GM21390 (cell line): ENCODE measurements at regions not wholly inside any gene's neighbourhood (a gene's known extent, or its start where the extent isn't known, plus 50 kb on each side); places are given as distances from the start of the nearest gene placed in this dataset.

Source experiments
- ATAC-seq: cut with Tn5 transposase; IDR thresholded peaks from one replicate; pipeline ENCODE4 v1.9.1; 2021; ENCODE audit not compliant: unreplicated experiment

- ATAC-seq, result no peak
Measured at GRCh38 chr6:40196135-40196518, 261.9 kb upstream of the MOCS1 start.

DNA sequence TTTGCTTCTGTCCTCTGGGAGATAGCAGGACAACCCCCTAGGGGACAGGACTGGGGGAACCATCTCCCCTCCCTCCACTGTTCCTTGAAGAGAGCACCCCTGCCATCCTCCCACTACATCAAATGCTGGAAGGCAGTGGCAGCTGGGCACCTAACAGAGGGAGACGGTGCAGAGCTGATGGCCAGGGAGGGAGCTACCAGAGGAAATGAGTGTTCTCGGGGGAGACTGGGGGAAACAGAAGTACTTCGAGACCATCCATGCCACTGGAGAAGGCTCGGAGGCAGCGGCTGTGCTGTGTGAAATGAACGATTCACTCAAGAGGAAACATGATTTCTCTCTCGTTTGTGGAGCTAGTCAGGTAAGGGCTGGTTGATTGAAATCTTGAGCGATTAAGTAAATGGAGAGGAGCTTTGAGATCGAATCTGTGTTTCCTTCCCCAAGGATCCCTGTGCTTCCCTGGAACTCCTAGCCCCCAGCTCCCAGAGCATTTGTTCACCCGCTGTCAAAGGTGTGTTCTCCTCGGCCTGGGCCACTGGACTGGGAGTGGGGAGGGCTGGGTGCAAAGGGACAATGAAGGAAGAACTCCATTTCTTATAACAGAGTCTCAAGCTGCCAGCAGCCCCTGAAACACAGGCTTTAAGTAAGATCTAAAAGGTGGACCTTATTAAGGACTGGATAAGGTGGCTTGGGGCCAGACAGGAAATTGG, 261.3 kb upstream of the MOCS1 start:
- ATAC-seq, result no peak

DNA sequence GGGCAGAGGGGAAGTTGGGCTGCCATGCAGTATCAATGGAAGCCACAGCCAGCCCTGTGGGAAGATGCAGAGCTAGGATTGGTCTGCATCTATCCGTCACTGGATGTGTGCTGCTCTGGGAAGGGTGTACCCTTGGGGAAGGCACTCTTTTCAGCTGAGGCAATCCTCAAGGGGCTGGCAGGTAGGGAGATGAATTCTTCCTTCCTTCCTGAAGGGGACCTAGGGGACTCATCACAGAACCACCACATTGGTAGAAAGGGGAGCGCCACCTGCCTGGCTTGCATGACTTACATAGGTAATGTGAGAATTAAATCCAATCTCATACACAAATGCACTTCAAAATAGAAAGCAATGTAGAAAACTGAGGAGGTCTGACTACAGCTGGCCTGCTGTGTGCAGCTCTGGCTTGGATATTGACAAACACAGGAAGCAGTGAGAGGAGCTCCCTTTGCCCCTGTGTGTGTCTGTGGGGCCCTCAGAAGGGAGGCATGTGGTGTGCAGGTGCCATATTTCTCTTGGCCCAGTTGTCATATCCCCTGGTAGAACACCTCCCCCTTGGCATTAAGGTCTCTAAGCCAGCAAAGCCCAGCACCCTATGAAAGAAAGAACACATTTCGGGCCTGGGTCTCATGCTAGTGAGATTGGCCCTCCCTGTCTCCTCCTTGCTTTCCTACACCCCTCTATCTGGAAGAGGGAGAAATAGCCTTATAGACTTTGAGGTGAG, 260.3 kb upstream of the MOCS1 start:
- ATAC-seq, result no peak

- no peak for ATAC-seq
Measured at GRCh38 chr6:40192516-40192915, 258.3 kb upstream of the MOCS1 start.

DNA sequence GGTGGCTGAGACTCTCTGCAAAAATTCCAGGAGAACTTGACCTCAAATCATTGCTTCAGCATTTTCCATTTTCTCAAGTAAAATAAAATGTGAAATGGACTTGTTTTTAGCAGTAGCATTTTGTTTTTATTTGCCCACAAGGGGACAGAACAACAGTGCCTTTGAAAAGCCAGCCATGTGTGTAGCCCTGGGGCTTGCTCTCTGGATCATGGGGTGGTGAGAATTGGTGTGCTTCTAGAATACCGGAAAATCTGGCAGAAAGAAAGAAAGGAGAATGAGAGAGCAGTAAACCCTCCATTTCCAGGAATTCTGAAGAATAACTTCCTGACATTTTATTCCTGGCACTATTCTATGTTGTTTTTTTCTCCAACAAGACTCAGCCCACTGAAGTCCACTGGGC, 254.7 kb upstream of the MOCS1 start:
- no peak for ATAC-seq

- no peak for ATAC-seq
Measured at GRCh38 chr6:40187535-40188144, 253.4 kb upstream of the MOCS1 start.

DNA sequence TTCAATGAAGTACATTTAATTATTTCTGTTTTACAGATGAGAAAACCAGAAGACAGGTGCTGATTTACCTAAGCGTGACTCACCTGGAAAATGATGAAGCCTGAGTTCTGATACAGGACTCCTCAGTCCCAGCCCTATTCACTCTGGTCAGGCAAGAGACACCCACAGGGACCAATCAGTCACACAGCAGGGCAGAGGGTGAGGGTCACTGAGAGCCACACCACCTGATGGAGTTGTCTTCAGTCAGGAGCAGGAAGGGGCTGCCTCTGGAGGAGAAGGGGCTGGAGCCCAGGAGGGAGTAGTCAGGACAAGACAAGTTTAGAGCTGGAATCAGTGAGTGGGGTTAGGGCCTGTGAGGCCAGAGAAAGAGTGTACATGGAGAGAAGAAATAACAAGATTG, 251.2 kb upstream of the MOCS1 start:
- no peak for ATAC-seq

GRCh38 chr6:40183902-40184301, 249.6 kb upstream of the MOCS1 start:
- no peak for ATAC-seq

DNA sequence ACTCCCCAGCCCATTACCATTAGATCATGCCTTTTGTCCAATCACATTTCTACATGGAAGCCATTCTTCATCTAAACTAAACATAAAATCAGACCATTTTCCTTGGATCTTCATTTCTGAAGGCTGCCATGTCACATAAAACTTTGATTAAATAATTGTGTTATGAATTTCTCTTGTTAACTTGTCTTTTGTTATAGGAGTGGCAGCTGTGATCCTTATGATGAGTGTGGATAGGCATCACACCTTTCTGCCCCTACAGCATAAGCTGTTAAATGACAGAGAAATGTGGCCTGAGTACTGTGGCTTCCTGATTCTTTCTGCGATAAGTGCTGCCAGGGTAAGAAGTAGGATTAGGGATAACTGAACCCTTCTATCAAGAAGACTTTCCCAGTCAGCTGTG, 247.1 kb upstream of the MOCS1 start:
- ATAC-seq, result no peak

DNA sequence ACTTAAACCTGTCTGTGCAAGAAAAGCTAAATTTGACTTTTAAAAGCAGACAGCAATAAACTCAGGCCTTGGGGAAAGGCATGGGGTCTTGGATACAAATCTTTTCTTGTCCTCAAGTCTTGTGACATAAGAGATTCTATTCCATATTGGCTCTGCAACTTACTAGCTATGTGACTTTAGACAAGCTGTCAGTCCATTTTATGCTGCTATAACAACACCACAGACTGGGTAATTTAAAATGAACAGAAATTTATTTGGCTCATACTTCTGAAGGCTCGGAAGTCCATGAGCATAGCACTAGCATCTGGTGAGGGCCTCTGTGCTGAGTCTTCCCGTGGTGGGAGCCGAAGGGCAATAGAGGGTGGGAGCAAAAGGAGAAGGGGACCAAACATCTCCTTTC, 246.0 kb upstream of the MOCS1 start:
- ATAC-seq, result no peak

GRCh38 chr6:40179496-40179895, 245.2 kb upstream of the MOCS1 start:
- ATAC-seq, result no peak

- ATAC-seq, result no peak
Measured at GRCh38 chr6:40177598-40177997, 243.3 kb upstream of the MOCS1 start.

- ATAC-seq, result no peak
Measured at GRCh38 chr6:40176152-40176551, 241.9 kb upstream of the MOCS1 start.

- no peak for ATAC-seq
Measured at GRCh38 chr6:40172272-40172671, 238.0 kb upstream of the MOCS1 start.

DNA sequence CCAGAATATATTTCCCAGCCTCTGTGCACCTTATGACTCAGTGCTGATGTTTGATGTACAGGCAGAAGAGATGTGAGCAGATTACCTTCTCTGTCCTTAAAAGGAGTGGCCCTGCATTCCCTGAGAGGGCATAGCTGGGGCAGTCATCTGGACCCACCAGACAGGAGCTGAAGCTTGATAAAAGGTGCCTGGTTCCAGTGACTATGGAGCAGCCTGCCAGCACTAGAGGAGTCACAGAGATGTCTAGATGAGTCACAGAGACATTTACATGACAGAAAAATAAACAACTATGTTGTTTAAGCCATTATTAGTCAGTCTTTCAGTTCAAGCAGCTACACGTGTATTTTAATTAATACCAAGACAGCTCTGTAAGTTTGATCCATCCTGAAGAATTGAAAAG, 237.1 kb upstream of the MOCS1 start:
- no peak for ATAC-seq

DNA sequence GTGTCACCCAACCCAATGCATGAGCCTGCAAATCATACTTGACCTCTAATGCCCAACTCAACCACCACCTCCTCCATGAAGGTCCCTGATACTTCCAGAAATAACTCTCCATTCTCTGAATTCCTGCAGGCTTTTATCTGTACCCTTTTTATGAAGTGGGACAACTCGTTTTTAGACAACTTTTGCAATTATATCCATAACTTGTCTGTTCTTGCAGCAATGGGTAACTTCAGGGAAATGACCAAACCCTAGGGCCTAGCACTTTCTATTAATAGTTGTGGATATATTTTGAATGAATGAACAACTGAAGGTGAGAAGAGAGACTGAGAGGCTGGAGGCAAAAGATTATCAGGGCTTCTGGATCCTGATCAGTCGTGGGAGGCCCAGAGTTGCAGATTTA, 236.6 kb upstream of the MOCS1 start:
- no peak for ATAC-seq

- no peak for ATAC-seq
Measured at GRCh38 chr6:40169878-40170277, 235.6 kb upstream of the MOCS1 start.

DNA sequence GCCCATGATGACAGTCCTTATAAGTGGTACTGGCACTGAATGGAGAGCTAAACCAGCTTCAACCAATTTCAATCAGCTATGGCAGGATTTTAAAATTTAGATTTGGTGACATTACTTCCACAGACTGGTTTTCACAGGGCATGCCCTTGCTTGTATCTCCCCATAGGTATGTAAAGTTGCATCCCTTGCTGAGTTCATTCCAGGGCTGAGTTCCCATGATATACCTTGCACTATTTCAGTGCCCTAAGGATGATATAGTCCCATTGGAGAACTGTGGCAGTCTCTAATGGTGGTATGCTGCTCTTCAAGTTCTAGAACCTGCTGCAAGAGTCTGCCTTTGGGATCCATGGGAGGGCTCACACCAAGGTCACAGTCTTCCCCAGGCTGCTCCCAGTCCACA, 232.7 kb upstream of the MOCS1 start:
- no peak for ATAC-seq

- ATAC-seq, result no peak
Measured at GRCh38 chr6:40165036-40165709, 230.9 kb upstream of the MOCS1 start.

- no peak for ATAC-seq
Measured at GRCh38 chr6:40164345-40164755, 230.1 kb upstream of the MOCS1 start.

DNA sequence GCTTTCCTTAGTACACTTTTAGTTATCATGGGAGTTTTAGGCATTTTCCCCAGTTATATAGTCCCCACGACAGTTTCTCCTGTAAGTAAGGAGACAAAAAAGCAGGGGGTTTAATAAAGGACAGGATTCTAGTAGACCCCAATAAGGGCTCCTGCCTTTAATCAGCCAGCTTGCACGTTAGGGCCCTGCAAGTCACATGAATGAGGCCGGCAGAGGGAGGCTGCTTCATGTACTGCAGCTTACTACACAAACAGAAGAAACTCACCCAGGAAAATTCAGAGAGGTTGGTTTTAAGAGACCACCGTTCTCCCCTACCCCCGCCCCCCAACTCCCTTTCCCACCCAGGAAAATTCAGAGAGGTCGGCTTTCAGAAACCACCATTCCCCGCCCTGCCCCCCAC, 229.7 kb upstream of the MOCS1 start:
- ATAC-seq, result no peak

DNA sequence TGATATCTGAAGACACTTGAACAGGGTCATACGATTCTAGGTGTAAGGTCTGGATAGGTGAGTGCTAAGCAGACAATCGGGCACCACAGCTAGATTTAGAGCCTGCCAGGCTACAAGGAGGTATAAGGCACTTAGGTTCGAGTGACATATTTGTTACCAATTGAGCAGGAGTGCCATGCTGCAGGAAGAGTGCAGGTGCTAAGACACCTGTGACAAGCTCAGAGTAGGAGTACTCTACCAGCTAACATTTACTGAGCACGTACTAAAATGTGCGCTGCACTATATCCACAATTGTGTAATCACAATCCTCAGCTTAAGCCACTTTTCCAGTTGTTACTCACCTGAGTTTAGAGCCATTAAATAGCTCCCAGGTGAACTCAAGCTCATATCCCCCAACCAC, 227.8 kb upstream of the MOCS1 start:
- no peak for ATAC-seq
